GM23338 (cell line): ENCODE measurements at regions not wholly inside any gene's neighbourhood (a gene's known extent, or its start where the extent isn't known, plus 50 kb on each side); places are given as distances from the start of the nearest gene placed in this dataset.

Experiments
- ATAC-seq: fragments of 200-7000 bp; cut with Tn5 transposase; 3 replicates; pipeline ENCODE4 v1.9.1; 2020
- DNase-seq: peaks from one replicate; pipeline ENCODE4 v3.0.0-alpha.2; 2015; ENCODE audit warnings: low spot score
- H2AFZ ChIP-seq: fragments of 200-600 bp; sonication (generic); 2 replicates; pipeline ENCODE4 v1.8.0; 2016; ENCODE audit warnings: antibody characterized with exemption, mild to moderate bottlenecking, moderate library complexity
- H3F3A ChIP-seq: fragments of 200-600 bp; sonication (generic); replicated peaks from 2 replicates; pipeline ENCODE4 v1.8.0; 2017; ENCODE audit warnings: antibody characterized with exemption, mixed run types, low read depth
- H3K27ac ChIP-seq: fragments of 200-600 bp; sonication (generic); 2 replicates; pipeline ENCODE4 v1.6.1; 2016; ENCODE audit warnings: low read depth
- H3K27me3 ChIP-seq: fragments of 200-600 bp; sonication (generic); 2 replicates; pipeline ENCODE4 v1.8.0; 2016; ENCODE audit warnings: mild to moderate bottlenecking, mixed run types, moderate library complexity; ENCODE audit not compliant: insufficient read depth
- H3K36me3 ChIP-seq: fragments of 200-600 bp; sonication (generic); 2 replicates; pipeline ENCODE4 v1.8.0; 2016; ENCODE audit warnings: mild to moderate bottlenecking; ENCODE audit not compliant: insufficient read depth
- H3K4me1 ChIP-seq: fragments of 200-600 bp; sonication (generic); 2 replicates; pipeline ENCODE4 v1.8.0; 2016; ENCODE audit warnings: mild to moderate bottlenecking, moderate library complexity; ENCODE audit not compliant: insufficient read depth
- H3K4me2 ChIP-seq: fragments of 200-600 bp; sonication (generic); 2 replicates; pipeline ENCODE4 v1.7.1; 2017; ENCODE audit warnings: mixed run types
- H3K4me3 ChIP-seq: fragments of 200-600 bp; sonication (generic); 2 replicates; pipeline ENCODE4 v1.6.1; 2016; ENCODE audit warnings: mixed run types
- H3K79me2 ChIP-seq: fragments of 200-600 bp; sonication (generic); replicated peaks from 2 replicates; pipeline ENCODE4 v1.8.0; 2017; ENCODE audit warnings: mild to moderate bottlenecking; ENCODE audit not compliant: insufficient read depth
- H3K9me2 ChIP-seq: fragments of 200-600 bp; sonication (generic); 2 replicates; pipeline ENCODE4 v1.8.0; 2017; ENCODE audit not compliant: insufficient read depth
- H4K20me1 ChIP-seq: fragments of 200-600 bp; sonication (generic); replicated peaks from 2 replicates; pipeline ENCODE4 v1.8.0; 2017; ENCODE audit warnings: mild to moderate bottlenecking; ENCODE audit not compliant: insufficient read depth
- H3K27ac Mint-ChIP-seq: 2 replicates; pipeline ENCODE4 v1.8.0; 2020; ENCODE audit warnings: inconsistent platforms, mild to moderate bottlenecking, moderate library complexity, mixed read lengths
- H3K27me3 Mint-ChIP-seq: 3 replicates; pipeline ENCODE4 v1.8.0; 2022; ENCODE audit warnings: low read depth, mild to moderate bottlenecking, moderate library complexity, mixed read lengths, inconsistent platforms; ENCODE audit not compliant: insufficient read depth, poor library complexity
- H3K36me3 Mint-ChIP-seq: 3 replicates; pipeline ENCODE4 v1.8.0; 2021; ENCODE audit warnings: low read depth, mild to moderate bottlenecking, inconsistent platforms, moderate library complexity, mixed read lengths
- H3K4me1 Mint-ChIP-seq: 3 replicates; pipeline ENCODE4 v1.8.0; 2020; ENCODE audit warnings: mild to moderate bottlenecking, inconsistent platforms, mixed read lengths
- H3K4me3 Mint-ChIP-seq: 3 replicates; pipeline ENCODE4 v1.8.0; 2021; ENCODE audit warnings: moderate library complexity, mild to moderate bottlenecking, inconsistent platforms, mixed read lengths
- H3K9me3 Mint-ChIP-seq: 3 replicates; pipeline ENCODE4 v1.8.0; 2020; ENCODE audit warnings: moderate library complexity, mild to moderate bottlenecking, inconsistent platforms, mixed read lengths
- CREB1 ChIP-seq: fragments of 250-450 bp; sonication (Bioruptor Pico); IDR thresholded peaks from 2 replicates; pipeline ENCODE4 v1.5.0; 2020; ENCODE audit warnings: low read depth, mild to moderate bottlenecking, moderate library complexity
- ETS1 ChIP-seq: IDR thresholded peaks from 2 replicates; pipeline ENCODE4 v1.6.1; 2016; ENCODE audit warnings: antibody characterized with exemption
- NANOG ChIP-seq: IDR thresholded peaks from 2 replicates; pipeline ENCODE4 v1.6.1; 2016; ENCODE audit warnings: antibody characterized with exemption, borderline replicate concordance
- STAT1 ChIP-seq: IDR thresholded peaks from one replicate; pipeline ENCODE4 v1.6.1; 2016; ENCODE audit warnings: antibody characterized with exemption; ENCODE audit not compliant: unreplicated experiment
- TF ChIP-seq, protein P1 (sequence below): fragments of 250-450 bp; sonication (Bioruptor Pico); IDR thresholded peaks from 2 replicates; pipeline ENCODE4 v1.5.0; 2020; ENCODE audit warnings: mild to moderate bottlenecking, moderate library complexity

DNA sequence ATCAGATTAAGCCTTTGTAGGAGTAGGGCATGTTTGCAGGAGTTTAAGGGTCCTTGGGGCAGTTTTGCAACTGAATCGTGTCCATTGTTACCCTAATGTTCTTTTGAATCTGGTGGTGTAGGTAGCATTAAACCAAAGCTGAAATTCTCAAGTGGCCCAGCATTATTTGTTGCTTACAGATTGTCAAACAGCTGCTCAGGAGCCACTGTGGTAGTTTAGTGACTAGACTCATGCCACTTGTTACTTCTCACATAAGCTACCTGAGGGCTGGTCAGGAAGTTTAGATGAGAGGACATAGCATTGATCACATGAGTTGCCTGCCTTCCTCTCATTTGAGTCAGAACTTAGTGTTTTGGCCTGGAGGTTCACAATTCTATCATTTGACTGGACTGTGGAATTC lies 157.6 kb downstream of the HAUS1 start:
- Mint-ChIP-seq H3K27ac (peak overlapping the region; percentile 79), H3K9me3 (no peaks in the 10 kb centered on the region), H3K36me3 (peaks cover 8% of the 10 kb centered on the region; the same call in 1 of the 3 replicates), H3K4me3 (peak overlapping the region; percentile 35; the same call in 2 of the 3 replicates), H3K27me3 (peaks cover 3% of the 10 kb centered on the region), H3K4me1 (peaks cover 73% of the 10 kb centered on the region)
- Histone ChIP-seq H4K20me1 (no peaks in the 10 kb centered on the region), H3K4me2 (peak overlapping the region; percentile 50), H3K27me3 (no peaks in the 10 kb centered on the region), H3K27ac (peak overlapping the region; percentile 74), H3K9me2 (no peaks in the 10 kb centered on the region), H3F3A (no peaks in the 10 kb centered on the region), H3K36me3 (no peaks in the 10 kb centered on the region), H3K79me2 (peaks cover 14% of the 10 kb centered on the region; the same call in 1 of the 2 replicates), H3K4me1 (peaks cover 61% of the 10 kb centered on the region), H3K4me3 (peak overlapping the region; percentile 17), H2AFZ (no peak overlapping the region)
- peak; percentile 69 for ATAC-seq
- peak; percentile 71 for DNase-seq
- TF ChIP-seq NANOG (peak; percentile 78), STAT1 (no peak)
- TF ChIP-seq, protein P1, sequence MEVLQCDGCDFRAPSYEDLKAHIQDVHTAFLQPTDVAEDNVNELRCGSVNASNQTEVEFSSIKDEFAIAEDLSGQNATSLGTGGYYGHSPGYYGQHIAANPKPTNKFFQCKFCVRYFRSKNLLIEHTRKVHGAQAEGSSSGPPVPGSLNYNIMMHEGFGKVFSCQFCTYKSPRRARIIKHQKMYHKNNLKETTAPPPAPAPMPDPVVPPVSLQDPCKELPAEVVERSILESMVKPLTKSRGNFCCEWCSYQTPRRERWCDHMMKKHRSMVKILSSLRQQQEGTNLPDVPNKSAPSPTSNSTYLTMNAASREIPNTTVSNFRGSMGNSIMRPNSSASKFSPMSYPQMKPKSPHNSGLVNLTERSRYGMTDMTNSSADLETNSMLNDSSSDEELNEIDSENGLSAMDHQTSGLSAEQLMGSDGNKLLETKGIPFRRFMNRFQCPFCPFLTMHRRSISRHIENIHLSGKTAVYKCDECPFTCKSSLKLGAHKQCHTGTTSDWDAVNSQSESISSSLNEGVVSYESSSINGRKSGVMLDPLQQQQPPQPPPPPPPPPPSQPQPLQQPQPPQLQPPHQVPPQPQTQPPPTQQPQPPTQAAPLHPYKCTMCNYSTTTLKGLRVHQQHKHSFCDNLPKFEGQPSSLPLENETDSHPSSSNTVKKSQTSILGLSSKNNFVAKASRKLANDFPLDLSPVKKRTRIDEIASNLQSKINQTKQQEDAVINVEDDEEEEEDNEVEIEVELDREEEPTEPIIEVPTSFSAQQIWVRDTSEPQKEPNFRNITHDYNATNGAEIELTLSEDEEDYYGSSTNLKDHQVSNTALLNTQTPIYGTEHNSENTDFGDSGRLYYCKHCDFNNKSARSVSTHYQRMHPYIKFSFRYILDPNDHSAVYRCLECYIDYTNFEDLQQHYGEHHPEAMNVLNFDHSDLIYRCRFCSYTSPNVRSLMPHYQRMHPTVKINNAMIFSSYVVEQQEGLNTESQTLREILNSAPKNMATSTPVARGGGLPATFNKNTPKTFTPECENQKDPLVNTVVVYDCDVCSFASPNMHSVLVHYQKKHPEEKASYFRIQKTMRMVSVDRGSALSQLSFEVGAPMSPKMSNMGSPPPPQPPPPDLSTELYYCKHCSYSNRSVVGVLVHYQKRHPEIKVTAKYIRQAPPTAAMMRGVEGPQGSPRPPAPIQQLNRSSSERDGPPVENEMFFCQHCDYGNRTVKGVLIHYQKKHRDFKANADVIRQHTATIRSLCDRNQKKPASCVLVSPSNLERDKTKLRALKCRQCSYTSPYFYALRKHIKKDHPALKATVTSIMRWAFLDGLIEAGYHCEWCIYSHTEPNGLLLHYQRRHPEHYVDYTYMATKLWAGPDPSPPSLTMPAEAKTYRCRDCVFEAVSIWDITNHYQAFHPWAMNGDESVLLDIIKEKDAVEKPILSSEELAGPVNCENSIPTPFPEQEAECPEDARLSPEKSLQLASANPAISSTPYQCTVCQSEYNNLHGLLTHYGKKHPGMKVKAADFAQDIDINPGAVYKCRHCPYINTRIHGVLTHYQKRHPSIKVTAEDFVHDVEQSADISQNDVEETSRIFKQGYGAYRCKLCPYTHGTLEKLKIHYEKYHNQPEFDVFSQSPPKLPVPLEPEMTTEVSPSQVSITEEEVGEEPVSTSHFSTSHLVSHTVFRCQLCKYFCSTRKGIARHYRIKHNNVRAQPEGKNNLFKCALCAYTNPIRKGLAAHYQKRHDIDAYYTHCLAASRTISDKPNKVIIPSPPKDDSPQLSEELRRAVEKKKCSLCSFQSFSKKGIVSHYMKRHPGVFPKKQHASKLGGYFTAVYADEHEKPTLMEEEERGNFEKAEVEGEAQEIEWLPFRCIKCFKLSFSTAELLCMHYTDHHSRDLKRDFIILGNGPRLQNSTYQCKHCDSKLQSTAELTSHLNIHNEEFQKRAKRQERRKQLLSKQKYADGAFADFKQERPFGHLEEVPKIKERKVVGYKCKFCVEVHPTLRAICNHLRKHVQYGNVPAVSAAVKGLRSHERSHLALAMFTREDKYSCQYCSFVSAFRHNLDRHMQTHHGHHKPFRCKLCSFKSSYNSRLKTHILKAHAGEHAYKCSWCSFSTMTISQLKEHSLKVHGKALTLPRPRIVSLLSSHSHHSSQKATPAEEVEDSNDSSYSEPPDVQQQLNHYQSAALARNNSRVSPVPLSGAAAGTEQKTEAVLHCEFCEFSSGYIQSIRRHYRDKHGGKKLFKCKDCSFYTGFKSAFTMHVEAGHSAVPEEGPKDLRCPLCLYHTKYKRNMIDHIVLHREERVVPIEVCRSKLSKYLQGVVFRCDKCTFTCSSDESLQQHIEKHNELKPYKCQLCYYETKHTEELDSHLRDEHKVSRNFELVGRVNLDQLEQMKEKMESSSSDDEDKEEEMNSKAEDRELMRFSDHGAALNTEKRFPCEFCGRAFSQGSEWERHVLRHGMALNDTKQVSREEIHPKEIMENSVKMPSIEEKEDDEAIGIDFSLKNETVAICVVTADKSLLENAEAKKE = peak; percentile 48; the same call in 1 of the 2 replicates

DNA sequence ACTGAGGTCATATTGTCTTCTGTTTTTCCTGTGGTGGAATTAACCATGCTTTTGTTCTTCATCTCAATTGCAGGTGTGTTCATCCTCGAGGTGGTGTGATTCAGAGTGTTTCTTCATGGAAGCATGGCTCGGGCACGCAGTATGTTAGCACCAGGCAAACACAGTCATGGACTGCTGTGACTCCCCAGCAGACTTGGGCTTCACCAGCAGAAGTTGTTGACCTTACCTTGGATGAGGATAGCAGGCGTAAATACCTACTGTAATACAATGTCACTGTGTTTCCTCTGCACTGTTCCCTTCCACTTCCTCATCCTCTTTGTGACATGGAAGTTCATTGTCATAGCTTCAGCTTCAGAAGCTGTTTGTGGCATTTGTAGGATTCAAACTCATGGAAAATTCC lies 158.7 kb downstream of the HAUS1 start:
- peaks cover 12% of the 10 kb centered on the region; the same call in 1 of the 2 replicates for H3K79me2 ChIP-seq
- H3K27ac ChIP-seq = no peak overlapping the region
- H3K4me3 Mint-ChIP-seq = no peak overlapping the region
- peaks cover 3% of the 10 kb centered on the region for H3K27me3 Mint-ChIP-seq
- peak overlapping the region; percentile 78 for H3K27ac Mint-ChIP-seq
- H3K27me3 ChIP-seq = no peaks in the 10 kb centered on the region
- H3K36me3 Mint-ChIP-seq = peaks cover 8% of the 10 kb centered on the region; the same call in 1 of the 3 replicates
- DNase-seq = no peak
- no peaks in the 10 kb centered on the region for H3K36me3 ChIP-seq
- peaks cover 82% of the 10 kb centered on the region for H3K4me1 Mint-ChIP-seq
- peak overlapping the region; percentile 50 for H3K4me2 ChIP-seq
- H3K9me2 ChIP-seq = no peaks in the 10 kb centered on the region
- H3K4me3 ChIP-seq = no peak overlapping the region
- H3K4me1 ChIP-seq = peaks cover 71% of the 10 kb centered on the region
- no peaks in the 10 kb centered on the region for H4K20me1 ChIP-seq
- no peak overlapping the region for H2AFZ ChIP-seq
- H3K9me3 Mint-ChIP-seq = no peaks in the 10 kb centered on the region
- TF ChIP-seq ETS1 (no peak), CREB1 (CRISPR knock-in tag) (no peak)
- H3F3A ChIP-seq = no peaks in the 10 kb centered on the region
- ATAC-seq = no peak
